ENCODE measurements at regions not wholly inside any gene's neighbourhood (a gene's known extent, or its start where the extent isn't known, plus 50 kb on each side); places are given as distances from the start of the nearest gene placed in this dataset.
A peak's percentile ranks its signal among the peaks of the same experiment; 100 is the strongest.
"Not testable (repeated sequence)": the region's sequence is repeated elsewhere in the genome, so short reads cannot be mapped to it uniquely, and the experiment has no call there.

GRCh38 chr14:38538053-38538452, 282.2 kb upstream of the CLEC14A start:
- H3K79me2 ChIP-seq (ENCODE audit: insufficient read depth, low read length); H3K4me2 ChIP-seq (ENCODE audit: low read length); H3K27me3 Mint-ChIP-seq (ENCODE audit: low read depth, unreplicated experiment); H3K9me3 Mint-ChIP-seq (ENCODE audit: unreplicated experiment); H3K27me3 ChIP-seq (ENCODE audit: insufficient read depth, low read length); H3K4me1 Mint-ChIP-seq (ENCODE audit: low read depth, unreplicated experiment); FAIRE-seq; H3K9ac ChIP-seq (ENCODE audit: low read length); H3K4me3 ChIP-seq (ENCODE audit: insufficient read depth, low read depth, low read length); H3K27ac Mint-ChIP-seq (ENCODE audit: unreplicated experiment); H3K36me3 ChIP-seq (ENCODE audit: insufficient read depth, low read length); H3K36me3 Mint-ChIP-seq (ENCODE audit: low read depth, unreplicated experiment); H3K9me3 ChIP-seq (ENCODE audit: insufficient read depth, low read depth, low read length); H3K27ac ChIP-seq (ENCODE audit: low read depth, low read length); H3K4me3 Mint-ChIP-seq (ENCODE audit: unreplicated experiment); H3K4me1 ChIP-seq (ENCODE audit: insufficient read depth, low read length); H2AFZ ChIP-seq (ENCODE audit: low read depth, low read length); H4K20me1 ChIP-seq (ENCODE audit: insufficient read depth, low read length); DNase-seq (ENCODE audit: low read depth): not testable (repeated sequence)

- Histone ChIP-seq H3K4me1 (ENCODE audit: insufficient read depth, low read length) (no peaks in the 10 kb centered on the region), H3K9ac (ENCODE audit: low read length) (no peak overlapping the region), H3K4me2 (ENCODE audit: low read length) (no peak overlapping the region), H3K4me3 (ENCODE audit: insufficient read depth, low read depth, low read length) (no peak overlapping the region), H3K79me2 (ENCODE audit: insufficient read depth, low read length) (no peaks in the 10 kb centered on the region), H2AFZ (ENCODE audit: low read depth, low read length) (no peak overlapping the region), H3K9me3 (ENCODE audit: insufficient read depth, low read depth, low read length) (no peaks in the 10 kb centered on the region), H3K27ac (ENCODE audit: low read depth, low read length) (no peak overlapping the region), H4K20me1 (ENCODE audit: insufficient read depth, low read length) (no peaks in the 10 kb centered on the region), H3K27me3 (ENCODE audit: insufficient read depth, low read length) (no peaks in the 10 kb centered on the region), H3K36me3 (ENCODE audit: insufficient read depth, low read length) (no peaks in the 10 kb centered on the region)
- FAIRE-seq (no peak), DNase-seq (ENCODE audit: low read depth) (no peak)
- no peaks in the 10 kb centered on the region for H3K9me3 Mint-ChIP-seq (ENCODE audit: unreplicated experiment)
- H3K4me3 Mint-ChIP-seq (ENCODE audit: unreplicated experiment) = no peak overlapping the region
- H3K27ac Mint-ChIP-seq (ENCODE audit: unreplicated experiment) = peak overlapping the region; percentile 3
- TF ChIP-seq EZH2 (IDR thresholded peaks at IDR 0.05; ENCODE audit: insufficient read depth, low read length) (no peak), CTCF (IDR thresholded peaks at IDR 0.05; ENCODE audit: insufficient read depth, low read depth, low read length) (no peak)
- H3K36me3 Mint-ChIP-seq (ENCODE audit: low read depth, unreplicated experiment) = no peaks in the 10 kb centered on the region
- H3K4me1 Mint-ChIP-seq (ENCODE audit: low read depth, unreplicated experiment) = peaks cover 7% of the 10 kb centered on the region
- H3K27me3 Mint-ChIP-seq (ENCODE audit: low read depth, unreplicated experiment) = no peaks in the 10 kb centered on the region
Measured at GRCh38 chr14:38536376-38537038, 280.6 kb upstream of the CLEC14A start.

DNA sequence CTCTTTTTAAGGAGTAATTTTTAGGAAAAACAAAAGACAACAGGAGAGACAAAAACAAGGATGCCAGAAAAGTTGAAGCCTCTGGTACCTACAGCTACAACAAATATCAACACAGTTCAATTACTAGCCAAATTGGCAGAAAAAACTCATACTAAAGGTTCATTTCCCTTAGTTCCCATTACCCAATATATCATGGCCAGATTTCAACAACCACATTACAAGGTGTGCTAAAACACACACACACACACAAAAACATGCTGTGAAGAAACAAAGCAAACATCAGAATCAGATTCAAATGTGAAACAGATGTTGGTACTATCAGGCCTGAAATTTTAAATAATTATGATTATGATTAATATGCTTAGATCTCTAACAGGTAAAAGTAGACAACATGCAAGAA, 272.7 kb upstream of the CLEC14A start:
- Histone ChIP-seq H3K36me3 (ENCODE audit: insufficient read depth, low read length) (no peaks in the 10 kb centered on the region), H3K4me1 (ENCODE audit: insufficient read depth, low read length) (no peaks in the 10 kb centered on the region), H3K79me2 (ENCODE audit: insufficient read depth, low read length) (no peaks in the 10 kb centered on the region), H3K9me3 (ENCODE audit: insufficient read depth, low read depth, low read length) (no peaks in the 10 kb centered on the region), H3K4me3 (ENCODE audit: insufficient read depth, low read depth, low read length) (no peak overlapping the region), H3K27ac (ENCODE audit: low read depth, low read length) (no peak overlapping the region), H3K4me2 (ENCODE audit: low read length) (no peak overlapping the region), H3K27me3 (ENCODE audit: insufficient read depth, low read length) (no peaks in the 10 kb centered on the region), H4K20me1 (ENCODE audit: insufficient read depth, low read length) (no peaks in the 10 kb centered on the region), H3K9ac (ENCODE audit: low read length) (no peak overlapping the region), H2AFZ (ENCODE audit: low read depth, low read length) (no peak overlapping the region)
- DNase-seq (ENCODE audit: low read depth) (no peak), FAIRE-seq (no peak)
- Mint-ChIP-seq H3K27ac (ENCODE audit: unreplicated experiment) (no peak overlapping the region), H3K9me3 (ENCODE audit: unreplicated experiment) (no peaks in the 10 kb centered on the region), H3K27me3 (ENCODE audit: low read depth, unreplicated experiment) (no peaks in the 10 kb centered on the region), H3K4me3 (ENCODE audit: unreplicated experiment) (no peak overlapping the region), H3K36me3 (ENCODE audit: low read depth, unreplicated experiment) (no peaks in the 10 kb centered on the region), H3K4me1 (ENCODE audit: low read depth, unreplicated experiment) (no peaks in the 10 kb centered on the region)
- no peak for TF ChIP-seq CTCF (IDR thresholded peaks at IDR 0.05; ENCODE audit: insufficient read depth, low read depth, low read length)
- TF ChIP-seq EZH2 (IDR thresholded peaks at IDR 0.05; ENCODE audit: insufficient read depth, low read length) = no peak
